Stimulated activated naive CD8-positive, alpha-beta T cell treated with anti-CD3 and anti-CD28 coated beads, Interleukin-15, Interleukin-2, amounts not matched to agents 100 U/mL and 50 U/mL, for 24 hours (primary cell): ENCODE measurements at regions not wholly inside any gene's neighbourhood (a gene's known extent, or its start where the extent isn't known, plus 50 kb on each side); places are given as distances from the start of the nearest gene placed in this dataset.

Experiments used
- ATAC-seq: fragments of 150-1000 bp; cut with Tn5 transposase; one replicate; pipeline ENCODE4 v1.10.0; 2021
- DNase-seq: peaks from one replicate; pipeline ENCODE4 v3.0.0; 2021

- no peak for ATAC-seq
- DNase-seq = no peak
These were observed 492.4 kb upstream of the NFIA start for GRCh38 chr1:60589916-60590315.

DNA sequence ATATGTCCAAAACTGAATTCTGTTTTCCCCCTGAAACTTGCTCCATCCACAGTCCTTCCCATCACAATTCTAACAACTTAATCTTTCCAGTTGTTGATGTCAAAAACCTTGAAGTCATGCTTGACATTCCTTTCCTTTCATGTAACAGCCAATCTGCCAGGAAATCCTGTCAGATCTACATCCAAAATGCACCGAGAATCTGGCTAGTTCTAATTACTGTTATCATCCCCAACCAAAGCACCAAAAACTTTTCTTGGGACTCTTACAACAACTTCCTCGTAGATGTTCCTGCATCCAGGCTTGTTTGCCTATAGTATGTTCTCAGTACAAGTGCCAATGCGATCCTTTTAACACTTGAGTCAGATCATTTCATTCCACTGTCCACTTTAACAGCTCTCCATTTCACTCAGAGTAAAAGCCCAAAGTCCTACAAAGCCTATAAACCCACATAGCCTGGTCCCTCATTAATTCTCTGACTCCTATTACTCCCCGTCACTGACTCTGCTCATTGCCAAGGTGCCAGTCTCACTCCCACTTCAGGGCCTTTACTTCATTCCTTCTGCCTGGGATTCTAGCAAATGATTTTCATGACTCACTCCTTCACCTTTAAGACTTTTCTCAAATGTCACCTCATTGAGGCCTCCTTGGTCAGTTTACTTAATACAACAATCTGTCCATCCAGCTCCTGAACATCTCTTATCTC, 493.2 kb upstream of the NFIA start:
- ATAC-seq (no peak), DNase-seq (no peak)

- no peak for ATAC-seq
These were observed 498.0 kb upstream of the NFIA start for GRCh38 chr1:60584371-60584770.

GRCh38 chr1:60583696-60584095, 498.7 kb upstream of the NFIA start:
- ATAC-seq (no peak), DNase-seq (no peak)

More at GRCh38 chr1:60584371-60584770, 498.0 kb upstream of the NFIA start:
- DNase-seq = no peak

DNA sequence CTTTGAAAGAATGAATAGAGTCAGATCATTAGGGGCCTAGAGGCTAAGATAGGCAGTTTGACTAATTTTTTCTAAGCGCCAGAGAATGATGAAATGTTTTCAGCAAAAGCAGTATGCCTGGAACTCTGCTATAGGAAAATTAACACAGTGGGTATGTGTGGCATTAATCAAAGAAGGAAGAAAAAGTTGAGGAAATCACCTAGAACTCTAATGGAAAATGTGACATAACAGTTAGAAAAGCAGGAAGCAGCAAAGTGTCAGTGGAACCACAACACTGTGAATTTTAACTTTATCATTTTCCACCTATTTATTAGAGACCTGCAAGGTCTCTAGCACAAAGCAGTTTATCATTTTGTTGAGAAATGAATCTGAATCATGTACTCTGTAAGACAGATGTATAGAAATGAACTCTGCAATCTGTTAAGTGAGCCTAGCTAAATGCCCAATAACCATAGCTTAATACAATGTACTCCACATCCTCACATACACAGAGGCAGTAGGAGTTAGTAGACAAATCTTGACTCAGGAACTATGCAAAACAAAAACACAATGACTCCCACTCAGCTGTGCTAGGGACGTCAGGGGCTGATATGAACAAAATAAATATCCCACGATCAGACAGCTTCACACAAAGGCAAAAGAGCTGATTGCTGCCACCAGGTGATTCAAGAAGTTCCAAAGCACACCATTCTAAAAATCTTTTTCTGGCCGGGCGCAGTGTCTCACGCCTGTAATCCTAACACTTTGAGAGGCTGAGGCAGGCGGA, 500.7 kb upstream of the NFIA start:
- DNase-seq (no peak), ATAC-seq (no peak)

DNA sequence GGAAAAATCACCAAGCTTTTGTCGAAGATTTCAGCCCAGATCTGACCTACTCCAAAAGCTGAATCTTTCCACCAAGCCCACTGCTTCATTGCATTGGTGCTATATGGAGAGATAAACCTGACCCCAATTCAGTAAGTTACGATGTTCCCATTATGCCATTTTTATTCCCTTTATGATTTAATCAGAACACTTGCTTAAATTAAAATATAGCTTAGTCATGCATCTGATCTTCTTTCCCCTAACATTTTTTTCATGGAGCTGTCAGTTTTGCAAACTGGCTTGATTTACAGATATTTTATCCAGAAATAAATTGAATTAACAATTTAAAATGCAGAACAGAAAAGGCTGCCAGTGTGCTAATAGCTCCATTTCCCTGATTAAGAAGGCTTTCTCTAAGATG, 503.5 kb upstream of the C1orf87 start:
- ATAC-seq = no peak
- DNase-seq = no peak

DNA sequence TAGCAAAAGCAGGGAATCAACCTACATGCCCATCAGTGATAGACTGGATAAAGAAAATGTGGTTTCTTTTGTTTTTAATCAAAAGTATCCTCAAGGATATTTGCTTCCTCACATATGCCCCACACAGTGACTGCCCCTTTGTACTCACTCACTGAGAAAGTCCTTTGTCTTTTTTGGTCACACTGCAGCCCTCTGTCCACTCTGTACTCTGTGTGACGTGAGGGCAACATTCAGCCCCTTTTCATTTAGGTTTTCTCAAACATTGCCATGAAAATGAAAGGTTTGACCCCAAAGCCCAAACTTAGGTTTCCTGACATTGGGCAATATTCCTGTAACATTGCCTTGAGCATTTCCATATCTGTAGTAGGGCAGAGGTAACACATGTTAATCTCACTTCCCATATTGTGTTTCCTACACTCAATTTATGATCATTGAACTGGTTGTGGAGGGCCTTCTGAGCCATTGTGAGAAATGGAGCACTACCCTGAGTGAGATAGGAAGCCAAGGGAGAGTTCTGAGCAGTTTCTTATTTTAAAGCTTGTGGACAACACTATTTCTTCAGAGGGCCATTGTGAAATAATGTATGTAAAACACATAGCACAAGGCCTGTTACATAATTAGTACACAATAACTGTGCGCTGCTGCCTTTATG, 501.9 kb upstream of the C1orf87 start:
- ATAC-seq = no peak
- no peak for DNase-seq

GRCh38 chr1:60573726-60574409, 500.3 kb upstream of the C1orf87 start:
- no peak for DNase-seq
- no peak for ATAC-seq

DNA sequence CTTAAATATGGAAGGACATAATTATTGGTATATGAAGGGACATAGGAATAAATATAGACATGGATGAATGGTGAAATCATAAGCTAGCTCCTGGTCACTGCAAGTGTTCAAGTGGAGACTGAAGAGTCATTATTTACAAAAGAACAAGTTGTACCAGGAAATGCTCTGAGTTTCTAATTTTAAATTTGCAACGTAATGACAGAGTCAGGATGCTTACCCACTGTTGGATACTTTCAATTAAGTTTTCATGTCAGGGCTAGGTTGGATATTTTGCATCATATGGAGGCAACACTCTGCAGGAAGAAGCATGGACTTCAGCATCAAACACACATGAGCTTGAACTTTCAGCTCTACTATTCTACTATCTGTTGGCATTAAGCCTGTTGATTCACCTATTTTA, 499.6 kb upstream of the C1orf87 start:
- no peak for ATAC-seq

GRCh38 chr1:60572378-60572777, 498.8 kb upstream of the C1orf87 start:
- ATAC-seq (no peak), DNase-seq (no peak)

More for the DNA sequence above, 499.6 kb upstream of the C1orf87 start:
- no peak for DNase-seq

DNA sequence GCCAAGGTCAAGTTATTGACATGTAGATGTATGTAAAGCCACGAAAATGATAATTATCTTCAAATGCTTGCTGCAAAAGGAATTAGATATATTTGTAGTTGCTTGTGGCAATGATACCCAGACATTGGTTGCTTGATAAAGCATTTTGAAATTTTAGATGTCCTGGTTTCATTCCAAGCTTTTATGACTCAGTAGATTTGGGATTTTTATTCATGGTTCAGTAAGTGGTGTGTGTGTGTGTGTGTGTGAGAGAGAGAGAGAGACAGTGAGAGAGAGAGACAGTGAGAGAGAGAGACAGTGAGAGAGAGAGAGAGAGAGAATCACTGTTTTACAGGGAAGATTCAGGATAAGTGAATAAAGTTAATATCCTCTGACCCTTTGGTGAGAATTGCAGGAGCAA, 498.2 kb upstream of the C1orf87 start:
- DNase-seq = no peak
- ATAC-seq = no peak

DNA sequence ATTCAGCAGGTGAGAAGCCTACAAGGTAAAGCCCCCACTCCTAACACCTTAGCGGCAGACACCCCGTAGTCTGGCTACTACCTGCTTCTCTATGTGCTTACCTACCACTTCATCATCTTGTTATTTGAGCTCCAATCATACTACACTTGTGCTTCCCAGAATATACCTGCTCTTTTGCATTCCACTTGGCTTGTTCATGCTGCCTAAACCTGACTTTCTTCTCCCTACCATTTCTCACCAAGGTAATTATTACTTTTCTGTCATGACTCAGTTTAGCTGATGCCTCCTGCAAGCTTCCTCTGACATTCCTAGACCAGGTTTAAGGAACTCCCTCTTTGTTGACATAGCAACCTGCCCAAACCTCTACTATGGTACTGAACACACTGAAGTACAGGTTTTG, 495.6 kb upstream of the C1orf87 start:
- ATAC-seq (no peak), DNase-seq (no peak)

DNA sequence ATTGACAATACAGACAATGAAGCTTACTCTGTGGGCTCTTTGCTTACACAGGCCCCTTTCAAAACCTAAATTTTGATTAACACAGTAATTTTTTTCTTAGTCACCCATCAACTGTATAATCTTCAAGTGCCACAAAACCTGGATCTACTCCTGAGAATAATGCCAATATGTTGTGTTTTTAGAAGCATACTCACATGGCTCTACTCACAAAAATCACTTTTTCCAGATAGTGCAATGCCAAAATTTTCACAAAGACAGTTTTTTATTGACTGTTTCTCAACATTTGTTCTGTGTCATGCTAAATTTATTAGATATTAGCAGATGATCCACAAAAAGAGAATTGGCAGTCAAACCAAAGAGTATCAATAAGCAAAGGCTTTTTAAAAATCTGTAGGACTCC, 493.7 kb upstream of the C1orf87 start:
- no peak for ATAC-seq
- DNase-seq = no peak

- ATAC-seq = no peak
- no peak for DNase-seq
These were observed 491.6 kb upstream of the C1orf87 start for GRCh38 chr1:60564916-60565750.

DNA sequence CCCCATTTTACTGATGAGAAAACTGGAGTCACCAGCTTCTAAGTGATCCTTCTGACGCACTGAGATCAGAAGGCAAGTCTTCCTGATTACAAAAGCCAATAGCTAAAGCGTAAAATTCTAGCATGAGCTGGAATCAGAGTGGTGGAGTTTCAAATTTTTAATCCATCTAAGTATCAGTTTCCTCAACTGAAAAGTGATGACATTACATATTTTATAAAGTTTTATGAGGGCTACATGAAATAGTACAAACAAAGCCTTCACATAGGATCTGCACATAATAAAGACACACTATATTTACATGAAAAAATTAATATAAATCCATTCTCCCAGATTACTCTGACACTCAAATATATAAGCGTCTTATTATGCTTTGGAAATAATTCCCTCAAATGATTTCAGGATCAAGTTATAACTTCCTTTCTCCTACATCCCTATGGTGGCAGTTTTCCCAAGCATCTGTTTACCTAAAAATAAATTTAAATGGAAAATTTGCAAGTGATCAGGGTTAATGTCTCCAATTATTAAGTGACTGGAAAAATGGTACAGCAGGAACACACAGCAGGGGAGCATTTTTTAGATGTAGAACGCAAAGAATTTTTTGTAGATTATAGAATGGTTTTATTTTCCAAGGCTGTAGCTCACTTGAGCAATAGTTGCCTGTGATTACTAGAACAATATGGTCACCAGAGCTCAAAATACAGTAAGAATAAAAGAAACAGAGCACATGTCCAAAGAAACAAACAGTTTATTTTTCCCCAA, 490.4 kb upstream of the C1orf87 start:
- DNase-seq = no peak

GRCh38 chr1:60562740-60563139, 489.2 kb upstream of the C1orf87 start:
- ATAC-seq (no peak), DNase-seq (no peak)

More for the DNA sequence above, 490.4 kb upstream of the C1orf87 start:
- ATAC-seq = no peak

DNA sequence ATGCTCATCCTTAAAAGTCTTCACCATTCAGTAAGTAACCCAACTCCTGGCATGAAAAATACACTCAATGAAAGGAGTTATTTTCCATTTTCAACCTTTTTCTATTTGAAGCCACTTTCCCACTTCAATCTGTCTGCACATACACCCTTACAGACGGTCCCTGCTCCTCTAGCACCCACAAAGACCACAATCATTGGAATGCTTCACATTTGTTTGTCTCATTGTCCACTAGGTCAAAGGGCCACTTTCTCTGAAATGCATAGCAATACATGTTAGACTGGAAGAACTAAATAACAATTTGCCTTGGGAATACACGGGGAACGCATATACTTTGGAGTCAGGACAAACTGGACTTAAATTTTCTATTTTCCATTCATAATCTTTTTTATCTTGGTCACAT, 487.1 kb upstream of the C1orf87 start:
- DNase-seq (no peak), ATAC-seq (no peak)

- no peak for ATAC-seq
- no peak for DNase-seq
These were observed 484.7 kb upstream of the C1orf87 start for GRCh38 chr1:60558236-60558635.

- ATAC-seq (no peak), DNase-seq (no peak)
These were observed 480.2 kb upstream of the C1orf87 start for GRCh38 chr1:60553730-60554129.

- ATAC-seq = no peak
- DNase-seq = no peak
These were observed 474.3 kb upstream of the C1orf87 start for GRCh38 chr1:60547821-60548220.
